Endodermal cell (in vitro differentiated cells): ENCODE measurements at regions not wholly inside any gene's neighbourhood (a gene's known extent, or its start where the extent isn't known, plus 50 kb on each side); places are given as distances from the start of the nearest gene placed in this dataset.

Experiments
- DNase-seq: peaks from one replicate; pipeline ENCODE4 v3.0.0-alpha.2; 2017
- H3K27ac ChIP-seq: 2 replicates; pipeline ENCODE4 v1.5.1; 2013; ENCODE audit warnings: mild to moderate bottlenecking, low read depth, low read length, moderate library complexity
- H3K27me3 ChIP-seq: 2 replicates; pipeline ENCODE4 v1.6.1; 2013; ENCODE audit warnings: mild to moderate bottlenecking, low read length, moderate library complexity; ENCODE audit not compliant: insufficient read depth, control insufficient read depth, poor library complexity, severe bottlenecking
- H3K36me3 ChIP-seq: 2 replicates; pipeline ENCODE4 v1.7.0; 2013; ENCODE audit warnings: mild to moderate bottlenecking, low read length, moderate library complexity; ENCODE audit not compliant: control insufficient read depth, insufficient read depth
- H3K4me1 ChIP-seq: one replicate; pipeline ENCODE4 v1.7.0; 2013; ENCODE audit warnings: low read length; ENCODE audit not compliant: control insufficient read depth, insufficient read depth
- H3K4me3 ChIP-seq: 2 replicates; pipeline ENCODE4 v1.5.1; 2013; ENCODE audit warnings: mild to moderate bottlenecking, low read length, moderate library complexity
- H3K9ac ChIP-seq: 2 replicates; pipeline ENCODE4 v1.6.1; 2013; ENCODE audit warnings: mild to moderate bottlenecking, low read length, moderate library complexity; ENCODE audit not compliant: poor library complexity, severe bottlenecking; ENCODE audit errors: extremely low read depth
- H3K9me3 ChIP-seq: 2 replicates; pipeline ENCODE4 v1.6.1; 2013; ENCODE audit warnings: mild to moderate bottlenecking, low read length, moderate library complexity; ENCODE audit not compliant: control insufficient read depth
- H3K27ac Mint-ChIP-seq: 2 replicates; pipeline ENCODE4 v1.8.0; 2020; ENCODE audit warnings: mixed read lengths
- H3K27me3 Mint-ChIP-seq: 2 replicates; pipeline ENCODE4 v1.8.0; 2021; ENCODE audit warnings: mild to moderate bottlenecking, mixed read lengths; ENCODE audit not compliant: insufficient read depth
- H3K36me3 Mint-ChIP-seq: 2 replicates; pipeline ENCODE4 v1.8.0; 2020; ENCODE audit warnings: low read depth, mixed read lengths
- H3K4me1 Mint-ChIP-seq: 2 replicates; pipeline ENCODE4 v1.8.0; 2020; ENCODE audit warnings: mixed read lengths
- H3K4me3 Mint-ChIP-seq: 2 replicates; pipeline ENCODE4 v1.8.0; 2020; ENCODE audit warnings: mild to moderate bottlenecking, moderate library complexity, mixed read lengths
- H3K9me3 Mint-ChIP-seq: 2 replicates; pipeline ENCODE4 v1.8.0; 2020; ENCODE audit warnings: mild to moderate bottlenecking, mixed read lengths
- WGBS, 2 experiments: methylation state at CpG; one replicate each; pipeline versions ENCODE4 v1.1.5 to v1.1.7; 2013; ENCODE audit warnings: missing lambda C conversion rate in 2 of 2, mixed read lengths in 1 of 2; ENCODE audit not compliant: insufficient coverage in 1 of 2, insufficient read length in 1 of 2; 5-methylcytosine and 5-hydroxymethylcytosine counted together
- TF ChIP-seq, protein P1 (sequence below): fragments of 200-600 bp; sonication (generic); conservative IDR thresholded peaks from 2 replicates; pipeline ENCODE4 v1.5.0; 2021; ENCODE audit warnings: antibody characterized with exemption, mild to moderate bottlenecking

DNA sequence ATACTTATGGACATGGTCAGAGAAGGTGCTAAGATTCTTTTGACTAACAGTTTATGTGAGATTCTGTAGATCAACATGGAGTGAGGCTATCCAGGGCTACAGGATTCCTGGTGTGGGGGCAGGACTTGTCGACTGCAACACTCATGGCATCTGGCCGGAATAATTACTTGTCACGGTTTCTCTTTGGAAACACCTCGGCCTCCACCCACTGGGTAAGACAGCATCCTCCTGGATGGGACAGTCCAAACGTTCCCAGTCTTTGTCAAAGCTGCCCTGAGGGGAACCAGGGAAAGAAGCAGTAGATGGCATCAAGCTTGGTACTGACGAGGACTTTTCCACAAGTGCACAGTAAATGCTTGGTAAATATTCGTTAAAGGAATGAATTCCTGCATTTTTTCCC is 762.8 kb downstream of the BRD1 start:
- H3K27ac Mint-ChIP-seq: no peak overlapping the region
- DNase-seq: no peak
- no peaks in the 10 kb centered on the region for H3K4me1 ChIP-seq
- no peaks in the 10 kb centered on the region for H3K9me3 Mint-ChIP-seq
- WGBS, 2 experiments: 86 to 89% methylated on average over 5 to 7 of the region's 7 CpGs
- TF ChIP-seq, protein P1, sequence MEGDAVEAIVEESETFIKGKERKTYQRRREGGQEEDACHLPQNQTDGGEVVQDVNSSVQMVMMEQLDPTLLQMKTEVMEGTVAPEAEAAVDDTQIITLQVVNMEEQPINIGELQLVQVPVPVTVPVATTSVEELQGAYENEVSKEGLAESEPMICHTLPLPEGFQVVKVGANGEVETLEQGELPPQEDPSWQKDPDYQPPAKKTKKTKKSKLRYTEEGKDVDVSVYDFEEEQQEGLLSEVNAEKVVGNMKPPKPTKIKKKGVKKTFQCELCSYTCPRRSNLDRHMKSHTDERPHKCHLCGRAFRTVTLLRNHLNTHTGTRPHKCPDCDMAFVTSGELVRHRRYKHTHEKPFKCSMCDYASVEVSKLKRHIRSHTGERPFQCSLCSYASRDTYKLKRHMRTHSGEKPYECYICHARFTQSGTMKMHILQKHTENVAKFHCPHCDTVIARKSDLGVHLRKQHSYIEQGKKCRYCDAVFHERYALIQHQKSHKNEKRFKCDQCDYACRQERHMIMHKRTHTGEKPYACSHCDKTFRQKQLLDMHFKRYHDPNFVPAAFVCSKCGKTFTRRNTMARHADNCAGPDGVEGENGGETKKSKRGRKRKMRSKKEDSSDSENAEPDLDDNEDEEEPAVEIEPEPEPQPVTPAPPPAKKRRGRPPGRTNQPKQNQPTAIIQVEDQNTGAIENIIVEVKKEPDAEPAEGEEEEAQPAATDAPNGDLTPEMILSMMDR: no peak
- no peak overlapping the region for H3K27ac ChIP-seq
- no peaks in the 10 kb centered on the region for H3K36me3 Mint-ChIP-seq
- H3K4me1 Mint-ChIP-seq: peaks cover 8% of the 10 kb centered on the region
- no peaks in the 10 kb centered on the region for H3K36me3 ChIP-seq
- H3K9me3 ChIP-seq: no peaks in the 10 kb centered on the region
- no peak overlapping the region for H3K9ac ChIP-seq
- H3K27me3 ChIP-seq: no peaks in the 10 kb centered on the region
- no peak overlapping the region for H3K4me3 ChIP-seq
- H3K27me3 Mint-ChIP-seq: peaks cover 3% of the 10 kb centered on the region
- H3K4me3 Mint-ChIP-seq: no peak overlapping the region

DNA sequence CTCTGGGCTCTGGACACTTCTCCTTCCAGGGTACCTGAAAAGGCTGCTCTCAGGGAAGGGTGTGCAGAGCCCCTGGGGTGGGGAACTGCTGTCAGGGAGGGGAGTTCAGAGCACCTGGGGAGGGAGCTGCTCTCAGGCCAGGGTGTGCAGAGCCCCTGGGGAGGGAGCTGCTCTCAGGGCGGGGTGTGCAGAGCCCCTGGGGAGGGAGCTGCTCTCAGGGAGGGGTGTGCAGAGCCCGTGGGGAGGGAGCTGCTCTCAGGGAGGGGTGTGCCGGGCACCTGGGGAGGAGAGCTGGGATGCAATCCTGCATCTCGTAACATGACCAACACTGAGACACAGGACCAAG is 764.2 kb downstream of the BRD1 start:
- Mint-ChIP-seq H3K9me3 (no peaks in the 10 kb centered on the region), H3K27ac (no peak overlapping the region), H3K36me3 (no peaks in the 10 kb centered on the region), H3K4me1 (peaks cover 8% of the 10 kb centered on the region), H3K4me3 (no peak overlapping the region), H3K27me3 (peaks cover 3% of the 10 kb centered on the region)
- DNase-seq: no peak
- WGBS, 2 experiments: 73 to 86% methylated on average over 3 to 4 of the region's 4 CpGs
- H3K9ac ChIP-seq: no peak overlapping the region
- H3K4me3 ChIP-seq: no peak overlapping the region
- no peaks in the 10 kb centered on the region for H3K4me1 ChIP-seq
- no peak overlapping the region for H3K27ac ChIP-seq
- no peaks in the 10 kb centered on the region for H3K9me3 ChIP-seq
- H3K27me3 ChIP-seq: no peaks in the 10 kb centered on the region
- H3K36me3 ChIP-seq: no peaks in the 10 kb centered on the region
- TF ChIP-seq, protein P1: no peak

DNA sequence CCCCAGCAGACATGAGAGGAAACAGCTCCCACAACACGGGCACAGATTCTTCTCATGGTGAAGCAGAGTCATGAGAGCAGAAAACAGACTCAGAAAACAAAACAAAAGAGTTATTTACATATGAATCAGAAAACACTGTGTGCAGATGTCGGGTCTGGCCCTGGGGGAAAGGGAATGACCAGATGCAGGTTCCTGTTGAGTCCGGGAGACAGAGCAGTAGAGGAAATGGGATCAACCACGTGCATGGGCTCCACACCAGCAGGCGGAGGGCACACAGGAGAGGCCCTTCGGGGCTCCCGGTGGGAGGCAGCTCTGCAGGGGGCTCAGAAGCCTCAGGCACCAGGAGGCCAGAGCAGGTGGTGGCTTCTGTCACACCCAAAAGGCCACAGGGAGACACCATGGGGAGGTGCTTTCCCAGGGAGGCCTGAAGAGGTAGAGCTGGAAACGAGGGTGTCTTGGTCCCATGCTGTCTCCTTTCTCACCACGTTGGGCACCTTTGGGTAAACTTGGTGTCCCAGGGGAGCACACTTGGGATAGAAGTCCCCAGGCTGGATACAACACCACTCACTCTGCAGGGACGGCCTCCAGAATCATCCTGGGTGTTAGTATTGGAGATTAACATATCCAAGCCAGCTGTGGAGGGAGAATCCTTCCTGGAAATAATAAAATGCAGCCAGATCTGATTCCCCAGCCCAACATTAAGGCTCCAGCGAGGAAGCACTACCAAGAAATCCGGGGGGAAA is 764.7 kb downstream of the BRD1 start:
- no peak overlapping the region for H3K9ac ChIP-seq
- H3K4me3 ChIP-seq: no peak overlapping the region
- no peaks in the 10 kb centered on the region for H3K9me3 Mint-ChIP-seq
- H3K36me3 Mint-ChIP-seq: no peaks in the 10 kb centered on the region
- peaks cover 3% of the 10 kb centered on the region for H3K27me3 Mint-ChIP-seq
- no peak overlapping the region for H3K4me3 Mint-ChIP-seq
- no peaks in the 10 kb centered on the region for H3K27me3 ChIP-seq
- no peaks in the 10 kb centered on the region for H3K36me3 ChIP-seq
- WGBS, 2 experiments: 44 to 67% methylated on average over 3 to 12 of the region's 12 CpGs
- H3K4me1 Mint-ChIP-seq: peaks cover 8% of the 10 kb centered on the region
- H3K27ac Mint-ChIP-seq: no peak overlapping the region
- no peak for DNase-seq
- no peaks in the 10 kb centered on the region for H3K4me1 ChIP-seq
- no peaks in the 10 kb centered on the region for H3K9me3 ChIP-seq
- TF ChIP-seq, protein P1: no peak
- peak overlapping the region; percentile 60 for H3K27ac ChIP-seq
